GM12865 (cell line): ENCODE measurements at regions not wholly inside any gene's neighbourhood (a gene's known extent, or its start where the extent isn't known, plus 50 kb on each side); places are given as distances from the start of the nearest gene placed in this dataset.
"Not testable (repeated sequence)": the region's sequence is repeated elsewhere in the genome, so short reads cannot be mapped to it uniquely, and the experiment has no call there.

Experiments used
- DNase-seq: peaks from one replicate; pipeline ENCODE4 v3.0.0; 2010; ENCODE audit warnings: low read depth
- H3K4me3 ChIP-seq: 2 replicates; pipeline ENCODE4 v1.5.1; 2011; ENCODE audit warnings: mild to moderate bottlenecking, low read depth, low read length, control low read depth
- CTCF ChIP-seq: IDR thresholded peaks from 2 replicates; pipeline ENCODE4 v1.5.1; 2011; ENCODE audit warnings: low read length, control low read depth, low read depth, inconsistent platforms; ENCODE audit not compliant: insufficient read depth; ENCODE audit errors: missing control alignments

GRCh38 chr6:85867595-85867994, 224.9 kb upstream of the SYNCRIP start:
- TF ChIP-seq CTCF: no peak
- no peak for DNase-seq
- no peak overlapping the region for H3K4me3 ChIP-seq

- DNase-seq: no peak
- no peak for TF ChIP-seq CTCF
- H3K4me3 ChIP-seq: no peak overlapping the region
These were observed 224.2 kb upstream of the SYNCRIP start for GRCh38 chr6:85866758-85867401.

- no peak overlapping the region for H3K4me3 ChIP-seq
- no peak for DNase-seq
- TF ChIP-seq CTCF: no peak
These were observed 223.7 kb upstream of the SYNCRIP start for GRCh38 chr6:85866370-85866730.

- peak; percentile 37 for DNase-seq
- TF ChIP-seq CTCF: no peak
- H3K4me3 ChIP-seq: peak overlapping the region; percentile 54
These were observed 223.0 kb upstream of the SYNCRIP start for GRCh38 chr6:85865420-85866369.

- H3K4me3 ChIP-seq: no peak overlapping the region
- DNase-seq: no peak
- TF ChIP-seq CTCF: no peak
These were observed 222.0 kb upstream of the SYNCRIP start for GRCh38 chr6:85864453-85865401.

GRCh38 chr6:85856235-85856634, 213.5 kb upstream of the SYNCRIP start:
- no peak overlapping the region for H3K4me3 ChIP-seq
- no peak for DNase-seq
- no peak for TF ChIP-seq CTCF

GRCh38 chr6:85838351-85839119, 195.8 kb upstream of the SYNCRIP start:
- H3K4me3 ChIP-seq, DNase-seq: not testable (repeated sequence)
